Brain microvascular endothelial cell (primary cell): ENCODE measurements at regions not wholly inside any gene's neighbourhood (a gene's known extent, or its start where the extent isn't known, plus 50 kb on each side); places are given as distances from the start of the nearest gene placed in this dataset.

Experiments used
- DNase-seq: peaks from one replicate; pipeline ENCODE4 v3.0.0-alpha.2; 2020
- H3K27ac ChIP-seq: fragments of 250-450 bp; sonication (Bioruptor Pico); 2 replicates; pipeline ENCODE4 v1.5.1; 2020; ENCODE audit warnings: mild to moderate bottlenecking, moderate library complexity
- H3K27me3 ChIP-seq: fragments of 250-450 bp; sonication (Bioruptor Pico); replicated peaks from 2 replicates; pipeline ENCODE4 v1.5.1; 2020; ENCODE audit warnings: mild to moderate bottlenecking
- H3K36me3 ChIP-seq: fragments of 250-450 bp; sonication (Bioruptor Pico); replicated peaks from 2 replicates; pipeline ENCODE4 v1.5.1; 2020; ENCODE audit warnings: mild to moderate bottlenecking
- H3K4me3 ChIP-seq: 2 replicates; pipeline ENCODE4 v1.5.1; 2011; ENCODE audit warnings: low read depth, mild to moderate bottlenecking, control low read depth, low read length, moderate library complexity
- CTCF ChIP-seq: IDR thresholded peaks from 2 replicates; pipeline ENCODE4 v1.5.1; 2011; ENCODE audit warnings: low read depth, mild to moderate bottlenecking, moderate library complexity, low read length, control low read depth, inconsistent platforms; ENCODE audit errors: missing control alignments
- in situ Hi-C: cut with HindIII; loops from 2 replicates; pipeline ENCODE4 v1.10.0; 2017; ENCODE audit warnings: low sequenced_read_pairs, low pct_ligation_motif_present

GRCh38 chr18:40489301-40489700, 1465.7 kb upstream of the PIK3C3 start:
- Histone ChIP-seq H3K27me3 (no peaks in the 10 kb centered on the region), H3K4me3 (no peak overlapping the region), H3K27ac (no peak overlapping the region), H3K36me3 (no peaks in the 10 kb centered on the region)
- in situ Hi-C loops: no loop called here
- TF ChIP-seq CTCF: no peak
- DNase-seq: no peak

- Histone ChIP-seq H3K4me3 (no peak overlapping the region), H3K36me3 (no peaks in the 10 kb centered on the region), H3K27ac (peak overlapping the region; percentile 32), H3K27me3 (no peaks in the 10 kb centered on the region)
- in situ Hi-C loops: no loop called here
- peak; percentile 81 for DNase-seq
- TF ChIP-seq CTCF: no peak
Measured at GRCh38 chr18:40485318-40485717, 1469.7 kb upstream of the PIK3C3 start.

- in situ Hi-C loops: no loop called here
- no peak for DNase-seq
Measured at GRCh38 chr18:40473221-40474029, 1481.6 kb upstream of the PIK3C3 start.

GRCh38 chr18:40470723-40471122, 1484.3 kb upstream of the PIK3C3 start:
- no peak for TF ChIP-seq CTCF
- H3K27ac ChIP-seq: no peak overlapping the region
- in situ Hi-C loops: no loop called here
- no peak overlapping the region for H3K4me3 ChIP-seq
- H3K36me3 ChIP-seq: no peaks in the 10 kb centered on the region
- no peaks in the 10 kb centered on the region for H3K27me3 ChIP-seq
- no peak for DNase-seq

More at GRCh38 chr18:40473221-40474029, 1481.6 kb upstream of the PIK3C3 start:
- Histone ChIP-seq H3K36me3 (no peaks in the 10 kb centered on the region), H3K27me3 (no peaks in the 10 kb centered on the region), H3K27ac (no peak overlapping the region), H3K4me3 (no peak overlapping the region)
- TF ChIP-seq CTCF: no peak

GRCh38 chr18:40469851-40470250, 1485.2 kb upstream of the PIK3C3 start:
- DNase-seq: no peak
- no peaks in the 10 kb centered on the region for H3K27me3 ChIP-seq
- in situ Hi-C loops: no loop called here

More at GRCh38 chr18:40469851-40470250, 1485.2 kb upstream of the PIK3C3 start:
- Histone ChIP-seq H3K27ac (no peak overlapping the region), H3K4me3 (no peak overlapping the region), H3K36me3 (no peaks in the 10 kb centered on the region)
- no peak for TF ChIP-seq CTCF
